ENCODE measurements at regions not wholly inside any gene's neighbourhood (a gene's known extent, or its start where the extent isn't known, plus 50 kb on each side); places are given as distances from the start of the nearest gene placed in this dataset.

DNA sequence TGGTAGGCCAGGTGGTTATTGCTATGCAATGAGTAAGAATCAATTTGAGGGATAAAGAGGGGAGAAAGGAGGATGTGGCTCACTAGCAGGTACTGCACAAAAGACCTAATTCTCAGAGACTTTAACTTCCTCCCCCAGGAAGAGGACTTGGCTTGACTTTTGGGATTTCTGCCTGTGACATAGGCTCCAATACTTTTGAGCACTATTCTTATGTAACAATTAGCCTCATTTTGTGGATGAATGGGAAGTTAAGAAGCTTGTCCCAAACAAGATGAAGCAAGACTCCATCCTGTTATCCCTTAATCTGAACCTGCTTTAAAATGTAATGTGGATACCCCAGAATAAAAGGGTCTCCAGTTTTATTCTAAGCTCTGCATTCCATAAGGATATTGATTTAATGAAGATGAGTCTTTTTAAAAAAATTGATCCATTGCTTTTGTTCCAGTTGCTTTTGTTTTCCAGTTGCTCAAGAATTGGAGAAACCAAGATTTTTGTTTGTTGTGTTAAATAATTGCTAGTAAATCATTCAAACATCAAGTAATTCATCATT, 218.5 kb downstream of the SNX13 start:
- TF ChIP-seq GATA2 (IDR thresholded peaks at IDR 0.05; ENCODE audit: low read depth, low read length), result no peak
- no peak for TF ChIP-seq GATA3 (IDR thresholded peaks at IDR 0.05; ENCODE audit: low read depth, low read length)
